GOT3 (cell line): ENCODE measurements at regions not wholly inside any gene's neighbourhood (a gene's known extent, or its start where the extent isn't known, plus 50 kb on each side); places are given as distances from the start of the nearest gene placed in this dataset.

Experiments used
- DNase-seq: peaks from one replicate; lab custom pipeline; 2025; ENCODE audit warnings: mixed read lengths; lab: John Stamatoyannopoulos, UW

GRCh38 chr2:14273650-14274049, 358.9 kb upstream of the LRATD1 start:
- no peak for DNase-seq

- DNase-seq: no peak
Measured at GRCh38 chr2:14284244-14284643, 348.3 kb upstream of the LRATD1 start.

- DNase-seq: no peak
Measured at GRCh38 chr2:14285812-14286211, 346.7 kb upstream of the LRATD1 start.

DNA sequence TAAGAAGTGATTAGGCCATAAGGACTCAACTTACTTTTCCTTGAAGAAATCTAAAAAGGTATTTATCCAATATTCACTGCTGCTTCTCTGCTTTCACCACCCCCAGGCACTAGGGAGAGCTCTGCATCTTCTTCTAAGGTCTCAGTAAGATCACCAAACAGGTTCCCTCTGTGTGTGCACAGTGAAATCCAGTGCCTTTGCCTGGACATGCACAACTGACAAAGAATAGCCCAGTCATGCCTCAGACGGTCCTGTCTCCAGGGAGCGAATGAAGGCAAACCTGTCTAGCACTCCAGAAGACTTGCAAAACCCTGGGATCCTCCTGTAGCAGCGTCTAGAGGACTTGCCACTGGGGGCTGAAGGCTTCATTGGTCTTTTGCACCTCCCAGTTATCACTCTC, 344.5 kb upstream of the LRATD1 start:
- DNase-seq: no peak

DNA sequence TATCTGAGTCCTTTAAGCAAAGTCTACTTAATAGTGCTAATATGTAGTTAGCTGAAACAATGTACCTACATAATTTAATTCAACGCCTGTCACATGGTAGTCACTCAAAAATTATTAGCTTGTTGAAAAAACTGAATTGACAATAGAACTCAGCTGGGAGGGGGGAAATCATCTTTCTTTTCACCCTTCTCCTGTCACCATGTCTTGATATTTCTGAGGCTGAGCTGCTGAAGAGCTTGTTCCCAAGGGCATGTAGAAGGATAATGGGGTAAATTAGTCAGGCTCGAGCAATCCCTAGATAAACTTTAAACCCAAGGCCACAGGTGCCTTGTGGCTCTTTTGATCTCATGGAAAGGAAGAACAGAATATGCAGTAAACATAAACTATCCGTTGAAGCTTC, 339.6 kb upstream of the LRATD1 start:
- no peak for DNase-seq

GRCh38 chr2:14297340-14297739, 335.2 kb upstream of the LRATD1 start:
- DNase-seq: no peak

DNA sequence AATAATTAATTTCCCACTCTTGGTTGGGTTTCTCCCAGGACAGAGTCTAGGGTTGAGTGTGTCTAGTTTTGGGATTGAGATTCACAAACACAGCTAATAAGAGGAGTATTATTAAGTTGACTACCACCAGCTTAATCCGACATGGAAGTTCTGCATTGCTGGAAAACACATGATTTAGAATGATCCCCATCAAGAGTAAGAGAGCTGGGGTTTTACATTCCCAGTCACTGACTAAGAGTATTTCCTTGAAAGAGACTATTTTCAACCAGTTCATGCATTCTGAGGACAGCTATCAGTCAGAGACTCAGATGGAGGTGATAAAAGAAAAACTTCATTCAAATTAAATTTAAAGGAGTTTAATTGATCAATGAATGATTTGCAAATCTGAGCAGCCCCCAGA, 334.6 kb upstream of the LRATD1 start:
- DNase-seq: no peak

GRCh38 chr2:14301331-14301730, 331.2 kb upstream of the LRATD1 start:
- no peak for DNase-seq

DNA sequence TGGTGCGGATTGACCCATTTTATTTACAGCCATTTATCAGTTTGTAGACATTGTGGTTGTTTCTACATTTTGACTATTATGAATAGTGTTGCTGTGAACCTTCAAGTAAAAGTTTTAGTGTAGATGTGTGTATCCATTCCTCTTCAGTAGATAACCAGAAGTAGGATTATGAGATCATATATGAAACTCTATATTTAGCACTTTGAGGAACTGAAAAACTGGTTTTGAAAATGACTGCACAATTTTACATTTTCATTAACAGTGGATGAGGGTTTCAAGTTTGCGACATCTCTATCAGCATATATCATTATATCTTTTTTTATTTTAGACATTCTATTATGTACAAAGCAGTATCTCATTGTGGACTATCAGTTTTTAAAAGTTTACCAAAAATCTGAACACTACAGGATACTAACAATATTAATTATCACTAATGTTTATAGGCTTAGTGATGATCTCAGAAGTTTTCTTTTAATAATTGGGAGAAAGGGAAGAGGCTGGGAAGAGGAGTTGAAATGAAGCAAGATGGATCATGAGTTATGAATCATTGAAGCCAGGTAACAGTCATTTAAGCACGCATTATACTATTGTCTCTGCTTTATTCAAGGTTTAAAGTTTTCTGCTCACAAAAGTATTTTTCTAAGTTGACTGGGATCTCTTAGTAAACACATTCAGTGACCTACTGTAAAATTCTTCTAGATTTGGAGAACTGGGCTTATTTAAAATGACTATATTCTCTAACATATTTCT, 329.0 kb upstream of the LRATD1 start:
- no peak for DNase-seq

DNA sequence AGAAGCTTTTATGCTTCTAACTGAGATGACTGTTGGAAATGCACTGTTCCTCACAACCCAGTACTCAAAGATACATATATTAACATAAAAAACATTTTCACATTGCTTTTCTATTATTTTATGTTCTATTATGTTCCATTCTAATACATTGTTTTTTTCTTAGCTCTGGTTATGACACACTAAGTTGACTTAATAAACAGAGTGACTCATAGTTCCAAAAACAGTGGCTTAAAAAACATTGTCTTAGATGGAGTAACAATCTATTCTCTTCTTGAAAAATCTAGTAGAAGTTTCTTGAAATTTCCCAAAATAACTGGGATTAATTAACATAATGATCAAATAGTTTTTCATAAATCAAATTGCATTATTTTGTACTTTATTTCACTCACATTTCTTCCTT, 328.2 kb upstream of the LRATD1 start:
- no peak for DNase-seq

- DNase-seq: no peak
Measured at GRCh38 chr2:14306268-14306861, 326.2 kb upstream of the LRATD1 start.

DNA sequence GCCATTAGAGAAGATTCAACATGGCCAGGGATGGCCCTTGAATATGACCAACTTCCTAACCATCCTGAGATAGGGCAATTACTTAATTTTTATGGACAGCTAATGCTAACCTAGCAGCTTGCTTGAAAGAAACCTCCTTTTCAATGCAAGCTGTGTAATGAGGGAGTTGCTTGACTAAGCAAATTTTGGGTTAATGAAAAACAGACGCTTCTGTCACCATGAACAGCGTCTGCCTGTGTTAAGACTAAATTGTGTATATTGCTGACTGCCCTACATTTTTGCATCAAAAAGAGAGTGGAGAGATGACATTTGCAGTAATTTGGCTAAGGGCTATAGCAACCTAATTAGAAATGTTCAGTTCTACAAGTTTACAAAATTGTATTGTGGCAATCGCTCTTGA, 319.2 kb upstream of the LRATD1 start:
- DNase-seq: no peak

GRCh38 chr2:14316594-14316993, 315.9 kb upstream of the LRATD1 start:
- no peak for DNase-seq

DNA sequence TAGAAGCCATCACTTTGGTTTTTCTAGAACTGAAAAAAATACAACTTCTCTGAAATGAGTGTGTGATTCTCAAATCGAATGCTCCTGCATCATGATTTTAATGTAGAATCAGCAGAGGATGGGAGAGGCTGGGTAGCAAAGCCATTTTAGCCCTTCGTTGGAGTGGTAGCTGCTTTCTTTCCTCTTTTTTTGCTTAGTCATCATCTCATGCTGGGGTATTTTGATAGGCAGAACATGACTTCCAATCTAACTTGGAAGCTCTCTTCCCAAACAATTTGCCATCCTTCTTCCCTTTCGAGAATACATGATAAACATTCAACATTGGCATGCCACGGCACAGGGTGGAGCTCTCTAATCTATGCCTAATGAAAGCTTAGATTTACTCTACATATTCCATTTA, 311.2 kb upstream of the LRATD1 start:
- DNase-seq: no peak

- no peak for DNase-seq
Measured at GRCh38 chr2:14322306-14322705, 310.2 kb upstream of the LRATD1 start.

GRCh38 chr2:14324308-14324707, 308.2 kb upstream of the LRATD1 start:
- DNase-seq: no peak

DNA sequence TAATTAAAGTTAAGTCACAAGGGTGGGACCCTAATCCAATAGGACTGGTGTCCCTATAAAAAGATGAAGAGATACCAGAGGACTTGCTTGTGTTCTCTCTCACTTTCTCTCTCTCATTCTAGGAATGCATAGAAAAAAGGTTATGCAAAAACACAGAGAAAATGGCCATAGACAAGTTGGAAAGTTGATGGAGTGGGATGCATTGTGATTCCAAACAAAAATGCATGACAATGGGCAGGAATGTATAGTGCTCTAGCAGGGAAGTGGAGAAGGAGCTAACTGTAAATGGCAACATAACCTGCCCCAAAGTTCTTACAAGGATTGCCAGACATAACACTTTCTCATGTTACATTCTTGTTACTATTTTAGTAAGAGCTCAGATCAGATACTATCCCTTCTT, 301.6 kb upstream of the LRATD1 start:
- DNase-seq: no peak

DNA sequence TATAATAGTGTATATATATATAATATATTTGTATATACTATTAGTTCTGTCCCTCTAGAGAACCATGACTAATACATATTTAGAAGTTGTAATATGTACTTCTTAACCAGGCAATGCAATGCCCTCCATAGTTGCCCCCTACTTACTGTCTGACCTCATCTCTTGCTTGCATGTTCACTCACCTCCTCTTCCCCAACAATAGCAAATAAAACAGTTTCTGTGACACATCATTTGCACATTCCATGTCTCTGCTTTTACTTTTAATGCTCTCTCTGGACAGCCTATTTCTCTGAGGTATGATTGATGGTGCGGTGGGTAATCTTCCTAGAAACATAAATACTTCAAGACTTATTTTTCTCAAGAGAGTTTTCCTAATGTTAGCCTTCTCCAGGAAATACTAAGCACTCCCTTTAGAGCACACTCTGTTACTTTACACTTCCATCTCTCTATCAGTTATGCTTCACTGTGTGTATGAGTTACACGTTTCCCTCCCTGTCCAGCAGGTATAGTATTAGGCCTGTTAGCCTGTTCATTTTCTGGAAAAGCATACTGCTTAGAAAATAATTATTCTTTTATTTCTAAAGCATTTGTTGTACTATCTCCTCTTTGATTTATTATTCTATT, 295.6 kb upstream of the LRATD1 start:
- no peak for DNase-seq

GRCh38 chr2:14340703-14341102, 291.8 kb upstream of the LRATD1 start:
- DNase-seq: no peak

DNA sequence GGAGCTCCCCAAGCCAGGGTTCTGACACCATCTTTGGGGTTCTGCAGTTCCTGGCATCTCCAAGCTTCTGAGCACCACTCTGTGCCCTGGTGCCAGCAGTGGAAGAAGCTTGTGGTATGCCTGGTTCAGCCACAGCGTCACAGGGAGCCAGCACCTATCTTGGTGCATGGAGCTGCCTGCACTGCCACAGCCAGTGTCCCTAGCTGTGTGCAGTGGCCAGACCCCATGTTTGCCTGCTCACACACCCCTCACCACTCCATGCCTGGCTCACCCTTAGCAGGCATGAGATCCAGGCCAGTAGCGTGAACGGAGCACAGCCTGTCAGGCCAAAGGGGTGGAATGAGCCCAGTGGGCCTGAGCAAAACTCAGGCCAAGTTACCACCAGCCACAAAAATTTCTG, 290.2 kb upstream of the LRATD1 start:
- DNase-seq: no peak

GRCh38 chr2:14344355-14344754, 288.2 kb upstream of the LRATD1 start:
- DNase-seq: no peak

DNA sequence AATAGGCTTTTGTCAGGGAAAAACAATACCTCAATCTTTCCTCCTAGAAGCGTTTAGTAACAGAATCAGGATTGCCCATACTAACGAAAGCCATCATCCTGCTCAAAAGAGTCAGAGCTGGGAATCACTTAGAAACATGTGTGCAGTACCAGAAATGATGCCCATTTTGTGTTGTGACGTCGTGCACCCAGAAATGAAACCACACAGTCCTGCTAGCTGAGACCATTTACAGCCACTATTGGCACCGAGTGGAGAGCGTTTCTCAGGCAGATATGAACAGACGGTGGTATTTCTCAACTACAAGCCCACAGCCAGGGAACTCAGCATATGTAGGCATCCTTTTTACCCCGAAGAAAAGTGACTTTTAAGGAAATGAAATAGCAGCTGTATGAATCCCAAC, 284.3 kb upstream of the LRATD1 start:
- no peak for DNase-seq

- DNase-seq: no peak
Measured at GRCh38 chr2:14350856-14351255, 281.7 kb upstream of the LRATD1 start.

- DNase-seq: no peak
Measured at GRCh38 chr2:14352067-14352466, 280.4 kb upstream of the LRATD1 start.
